NB4 (cell line): ENCODE measurements at regions not wholly inside any gene's neighbourhood (a gene's known extent, or its start where the extent isn't known, plus 50 kb on each side); places are given as distances from the start of the nearest gene placed in this dataset.

Source experiments
- POLR2A ChIP-seq: IDR thresholded peaks from 2 replicates; pipeline ENCODE4 v1.6.1; 2011; ENCODE audit warnings: mild to moderate bottlenecking; ENCODE audit not compliant: insufficient read length; ENCODE audit errors: extremely low read depth
- TF ChIP-seq, protein P1 (sequence below): IDR thresholded peaks from one replicate; pipeline ENCODE4 v1.5.1; 2012; ENCODE audit warnings: low read depth, low read length
- TF ChIP-seq, protein P2 (sequence below): IDR thresholded peaks from 2 replicates; pipeline ENCODE4 v1.6.1; 2011; ENCODE audit warnings: low read depth, low read length

DNA sequence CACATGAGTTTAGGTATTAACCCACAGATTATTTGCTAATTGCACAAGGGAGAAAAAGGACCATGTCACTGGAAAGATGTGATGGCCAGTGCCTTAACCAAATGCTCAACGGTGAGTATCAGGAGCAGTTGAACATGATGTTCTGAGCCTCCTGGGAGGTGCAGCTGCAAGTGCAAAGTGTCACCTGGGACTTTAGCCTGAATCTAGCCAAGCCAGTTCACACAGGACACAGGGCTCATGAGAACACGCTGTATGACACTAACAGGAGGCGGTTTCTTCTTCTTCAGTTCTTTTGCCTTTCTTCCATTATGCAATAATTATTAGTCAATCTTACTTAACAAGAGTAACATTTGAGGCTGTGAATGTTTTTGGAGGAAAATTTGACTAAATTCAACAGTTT is 225.3 kb downstream of the THBS2 start:
- no peak for TF ChIP-seq POLR2A
- TF ChIP-seq, protein P1, sequence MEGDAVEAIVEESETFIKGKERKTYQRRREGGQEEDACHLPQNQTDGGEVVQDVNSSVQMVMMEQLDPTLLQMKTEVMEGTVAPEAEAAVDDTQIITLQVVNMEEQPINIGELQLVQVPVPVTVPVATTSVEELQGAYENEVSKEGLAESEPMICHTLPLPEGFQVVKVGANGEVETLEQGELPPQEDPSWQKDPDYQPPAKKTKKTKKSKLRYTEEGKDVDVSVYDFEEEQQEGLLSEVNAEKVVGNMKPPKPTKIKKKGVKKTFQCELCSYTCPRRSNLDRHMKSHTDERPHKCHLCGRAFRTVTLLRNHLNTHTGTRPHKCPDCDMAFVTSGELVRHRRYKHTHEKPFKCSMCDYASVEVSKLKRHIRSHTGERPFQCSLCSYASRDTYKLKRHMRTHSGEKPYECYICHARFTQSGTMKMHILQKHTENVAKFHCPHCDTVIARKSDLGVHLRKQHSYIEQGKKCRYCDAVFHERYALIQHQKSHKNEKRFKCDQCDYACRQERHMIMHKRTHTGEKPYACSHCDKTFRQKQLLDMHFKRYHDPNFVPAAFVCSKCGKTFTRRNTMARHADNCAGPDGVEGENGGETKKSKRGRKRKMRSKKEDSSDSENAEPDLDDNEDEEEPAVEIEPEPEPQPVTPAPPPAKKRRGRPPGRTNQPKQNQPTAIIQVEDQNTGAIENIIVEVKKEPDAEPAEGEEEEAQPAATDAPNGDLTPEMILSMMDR = no peak
- TF ChIP-seq, protein P2, sequence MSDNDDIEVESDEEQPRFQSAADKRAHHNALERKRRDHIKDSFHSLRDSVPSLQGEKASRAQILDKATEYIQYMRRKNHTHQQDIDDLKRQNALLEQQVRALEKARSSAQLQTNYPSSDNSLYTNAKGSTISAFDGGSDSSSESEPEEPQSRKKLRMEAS = no peak
